ENCODE measurements at regions not wholly inside any gene's neighbourhood (a gene's known extent, or its start where the extent isn't known, plus 50 kb on each side); places are given as distances from the start of the nearest gene placed in this dataset.

- WGBS (ENCODE audit: low lambda C conversion rate) = 0% methylated on average over 1 of the region's 1 CpG
- Histone ChIP-seq H3K4me3 (replicated peaks in 1 of 3; ENCODE audit: insufficient read depth in 1 of 3, low read depth in 2 of 3, low read length in 3 of 3) (no peak overlapping the region), H3K9ac (ENCODE audit: insufficient read depth, low read depth, low read length) (no peak overlapping the region), H3K79me2 (ENCODE audit: insufficient read depth, low read length) (no peaks in the 10 kb centered on the region), H3K27me3 (ENCODE audit: control insufficient read depth in 1 of 2, insufficient read depth in 2 of 2, low read length in 2 of 2) (no peaks in the 10 kb centered on the region; a peak in 1 of 5 replicates), H3K36me3 (replicated peaks in 1 of 2; ENCODE audit: control insufficient read depth in 1 of 2, insufficient read depth in 2 of 2, low read length in 2 of 2) (no peaks in the 10 kb centered on the region), H2AFZ (ENCODE audit: low read length) (no peak overlapping the region), H3K27ac (ENCODE audit: extremely low read length, insufficient read depth, low read length) (no peak overlapping the region), H3K4me2 (ENCODE audit: low read depth, low read length) (no peak overlapping the region), H3K4me1 (ENCODE audit: insufficient read depth, low read length) (no peaks in the 10 kb centered on the region), H4K20me1 (ENCODE audit: insufficient read depth, low read length) (no peaks in the 10 kb centered on the region), H3K9me3 (ENCODE audit: low read length) (no peaks in the 10 kb centered on the region)
- DNase-seq (ENCODE audit: low spot score) (no peak), ATAC-seq (no peak), FAIRE-seq (no peak)
- no TSS peak for BruUV-seq (replicated peaks)
- intact Hi-C loops (cut with micrococcal nuclease; ENCODE audit: unreplicated experiment) (no loop called here), in situ Hi-C loops (cut with HindIII; ENCODE audit: extremely low pct_ligation_motif_present, low pct_unique_long_range_greater_than_20kb) (no loop called here)
- CTCF ChIA-PET (ENCODE audit: low intra/inter-chr PET ratio, low total read pairs) = no interaction called here
- POLR2A ChIA-PET = no interaction called here
- TF ChIP-seq TAF15 (IDR thresholded peaks at IDR 0.05; ENCODE audit: low read depth, low read length, poor library complexity, severe bottlenecking) = no peak
- TF ChIP-seq SMC3 (IDR thresholded peaks at IDR 0.05; ENCODE audit: low read length) = no peak
- TF ChIP-seq PLRG1 (conservative IDR thresholded peaks at IDR 0.05) = no peak
- TF ChIP-seq HMGA1 (CRISPR knock-in tag; conservative IDR thresholded peaks at IDR 0.05) = no peak
- TF ChIP-seq RAD51 (IDR thresholded peaks at IDR 0.05; ENCODE audit: borderline replicate concordance) = no peak
- TF ChIP-seq, protein P1, sequence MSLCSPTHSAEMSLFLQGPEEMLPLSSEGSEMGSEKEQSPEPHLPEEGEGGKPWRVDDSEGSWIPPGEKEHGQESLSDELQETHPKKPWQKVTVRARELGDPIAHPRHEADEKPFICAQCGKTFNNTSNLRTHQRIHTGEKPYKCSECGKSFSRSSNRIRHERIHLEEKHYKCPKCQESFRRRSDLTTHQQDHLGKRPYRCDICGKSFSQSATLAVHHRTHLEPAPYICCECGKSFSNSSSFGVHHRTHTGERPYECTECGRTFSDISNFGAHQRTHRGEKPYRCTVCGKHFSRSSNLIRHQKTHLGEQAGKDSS (CRISPR knock-in tag; IDR thresholded peaks at IDR 0.05; ENCODE audit: borderline replicate concordance, low read depth) = no peak
- TF ChIP-seq BCLAF1 (IDR thresholded peaks at IDR 0.05) = no peak
- TF ChIP-seq CSRNP2 (CRISPR knock-in tag; conservative IDR thresholded peaks at IDR 0.05; ENCODE audit: low read depth) = no peak
- TF ChIP-seq, protein P2, sequence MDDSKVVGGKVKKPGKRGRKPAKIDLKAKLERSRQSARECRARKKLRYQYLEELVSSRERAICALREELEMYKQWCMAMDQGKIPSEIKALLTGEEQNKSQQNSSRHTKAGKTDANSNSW (CRISPR knock-in tag; IDR thresholded peaks at IDR 0.05; ENCODE audit: borderline replicate concordance) = no peak
- TF ChIP-seq POLR2AphosphoS5 (IDR thresholded peaks at IDR 0.05; ENCODE audit: low read depth, low read length) = no peak
- TF ChIP-seq, protein P3, sequence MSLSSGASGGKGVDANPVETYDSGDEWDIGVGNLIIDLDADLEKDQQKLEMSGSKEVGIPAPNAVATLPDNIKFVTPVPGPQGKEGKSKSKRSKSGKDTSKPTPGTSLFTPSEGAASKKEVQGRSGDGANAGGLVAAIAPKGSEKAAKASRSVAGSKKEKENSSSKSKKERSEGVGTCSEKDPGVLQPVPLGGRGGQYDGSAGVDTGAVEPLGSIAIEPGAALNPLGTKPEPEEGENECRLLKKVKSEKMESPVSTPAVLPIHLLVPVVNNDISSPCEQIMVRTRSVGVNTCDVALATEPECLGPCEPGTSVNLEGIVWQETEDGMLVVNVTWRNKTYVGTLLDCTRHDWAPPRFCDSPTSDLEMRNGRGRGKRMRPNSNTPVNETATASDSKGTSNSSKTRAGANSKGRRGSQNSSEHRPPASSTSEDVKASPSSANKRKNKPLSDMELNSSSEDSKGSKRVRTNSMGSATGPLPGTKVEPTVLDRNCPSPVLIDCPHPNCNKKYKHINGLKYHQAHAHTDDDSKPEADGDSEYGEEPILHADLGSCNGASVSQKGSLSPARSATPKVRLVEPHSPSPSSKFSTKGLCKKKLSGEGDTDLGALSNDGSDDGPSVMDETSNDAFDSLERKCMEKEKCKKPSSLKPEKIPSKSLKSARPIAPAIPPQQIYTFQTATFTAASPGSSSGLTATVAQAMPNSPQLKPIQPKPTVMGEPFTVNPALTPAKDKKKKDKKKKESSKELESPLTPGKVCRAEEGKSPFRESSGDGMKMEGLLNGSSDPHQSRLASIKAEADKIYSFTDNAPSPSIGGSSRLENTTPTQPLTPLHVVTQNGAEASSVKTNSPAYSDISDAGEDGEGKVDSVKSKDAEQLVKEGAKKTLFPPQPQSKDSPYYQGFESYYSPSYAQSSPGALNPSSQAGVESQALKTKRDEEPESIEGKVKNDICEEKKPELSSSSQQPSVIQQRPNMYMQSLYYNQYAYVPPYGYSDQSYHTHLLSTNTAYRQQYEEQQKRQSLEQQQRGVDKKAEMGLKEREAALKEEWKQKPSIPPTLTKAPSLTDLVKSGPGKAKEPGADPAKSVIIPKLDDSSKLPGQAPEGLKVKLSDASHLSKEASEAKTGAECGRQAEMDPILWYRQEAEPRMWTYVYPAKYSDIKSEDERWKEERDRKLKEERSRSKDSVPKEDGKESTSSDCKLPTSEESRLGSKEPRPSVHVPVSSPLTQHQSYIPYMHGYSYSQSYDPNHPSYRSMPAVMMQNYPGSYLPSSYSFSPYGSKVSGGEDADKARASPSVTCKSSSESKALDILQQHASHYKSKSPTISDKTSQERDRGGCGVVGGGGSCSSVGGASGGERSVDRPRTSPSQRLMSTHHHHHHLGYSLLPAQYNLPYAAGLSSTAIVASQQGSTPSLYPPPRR (CRISPR knock-in tag; IDR thresholded peaks at IDR 0.05; ENCODE audit: borderline replicate concordance) = no peak
- TF ChIP-seq AGO1 (IDR thresholded peaks at IDR 0.05; ENCODE audit: low read depth, low read length, poor library complexity, severe bottlenecking) = no peak
- no peak for TF ChIP-seq ZNF660 (CRISPR knock-in tag; IDR thresholded peaks at IDR 0.05; ENCODE audit: borderline replicate concordance, low read depth)
- TF ChIP-seq, protein P4, sequence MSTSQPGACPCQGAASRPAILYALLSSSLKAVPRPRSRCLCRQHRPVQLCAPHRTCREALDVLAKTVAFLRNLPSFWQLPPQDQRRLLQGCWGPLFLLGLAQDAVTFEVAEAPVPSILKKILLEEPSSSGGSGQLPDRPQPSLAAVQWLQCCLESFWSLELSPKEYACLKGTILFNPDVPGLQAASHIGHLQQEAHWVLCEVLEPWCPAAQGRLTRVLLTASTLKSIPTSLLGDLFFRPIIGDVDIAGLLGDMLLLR (CRISPR knock-in tag; IDR thresholded peaks at IDR 0.05) = no peak
Measured at GRCh38 chr4:65951177-65951576, 280.9 kb upstream of the EPHA5 start.

All from HepG2 (cell line).